ENCODE measurements at regions not wholly inside any gene's neighbourhood (a gene's known extent, or its start where the extent isn't known, plus 50 kb on each side); places are given as distances from the start of the nearest gene placed in this dataset.

DNA sequence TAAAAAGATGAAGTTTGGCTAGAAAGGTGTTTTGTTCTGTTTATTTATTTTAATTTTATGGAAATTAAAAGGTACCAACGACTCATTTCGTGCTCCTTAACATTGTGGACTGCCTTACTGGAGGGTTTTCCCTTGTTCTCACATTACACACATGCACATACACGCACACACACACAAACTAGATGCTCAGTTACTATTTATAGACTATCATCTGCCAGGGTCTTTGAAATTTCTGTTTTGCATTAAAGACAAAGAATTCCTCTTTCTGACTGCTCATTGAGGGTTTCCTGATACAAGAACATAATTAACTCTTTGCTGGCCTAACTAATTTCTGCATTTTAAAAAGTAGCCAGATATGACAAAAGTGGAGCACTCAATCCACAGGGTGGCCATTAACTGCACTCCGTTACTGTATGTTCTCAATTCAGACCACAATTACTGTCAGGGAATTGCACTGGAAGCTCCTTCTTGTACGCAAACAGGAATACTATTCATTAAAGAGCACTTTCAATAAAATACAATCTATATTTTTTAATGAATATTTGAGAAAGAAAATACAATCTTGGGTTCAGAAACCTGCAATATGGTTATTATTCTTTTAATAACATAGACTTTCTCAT is 366.9 kb upstream of the GALNT5 start:
- intact Hi-C loops (cut with micrococcal nuclease; ENCODE audit: unreplicated experiment) = loop anchor here (10.0 kb wide), 1 partner anchor 556 kb away; the partner anchor contains the start of gene NR4A2
- Histone ChIP-seq H3K4me1 (ENCODE audit: insufficient read depth, low read length) (0 out of 2 replicates have a peak, but pooled peaks cover 4% of the 10 kb centered on the region), H2AFZ (ENCODE audit: low read length) (no peak overlapping the region), H3K4me2 (ENCODE audit: low read depth, low read length) (no peak overlapping the region), H3K27ac (ENCODE audit: extremely low read length, insufficient read depth, low read length) (no peak overlapping the region), H3K9me3 (ENCODE audit: low read length) (no peaks in the 10 kb centered on the region), H3K4me3 (replicated peaks in 1 of 3; ENCODE audit: insufficient read depth in 1 of 3, low read depth in 2 of 3, low read length in 3 of 3) (no peak overlapping the region), H3K27me3 (ENCODE audit: control insufficient read depth in 1 of 2, insufficient read depth in 2 of 2, low read length in 2 of 2) (peaks cover 0 to 3% of the 10 kb centered on the region in 2 experiments; a peak in 1 of 5 replicates), H4K20me1 (ENCODE audit: insufficient read depth, low read length) (no peaks in the 10 kb centered on the region), H3K9ac (ENCODE audit: insufficient read depth, low read depth, low read length) (no peak overlapping the region), H3K36me3 (replicated peaks in 1 of 2; ENCODE audit: control insufficient read depth in 1 of 2, insufficient read depth in 2 of 2, low read length in 2 of 2) (no peaks in the 10 kb centered on the region), H3K79me2 (ENCODE audit: insufficient read depth, low read length) (no peaks in the 10 kb centered on the region)
- no TSS peak for BruUV-seq (replicated peaks)
- CTCF ChIA-PET (ENCODE audit: low intra/inter-chr PET ratio, low total read pairs) = no interaction called here
- DNase-seq (ENCODE audit: low spot score) (no peak), ATAC-seq (no peak), FAIRE-seq (no peak)
- TF ChIP-seq, protein P1, sequence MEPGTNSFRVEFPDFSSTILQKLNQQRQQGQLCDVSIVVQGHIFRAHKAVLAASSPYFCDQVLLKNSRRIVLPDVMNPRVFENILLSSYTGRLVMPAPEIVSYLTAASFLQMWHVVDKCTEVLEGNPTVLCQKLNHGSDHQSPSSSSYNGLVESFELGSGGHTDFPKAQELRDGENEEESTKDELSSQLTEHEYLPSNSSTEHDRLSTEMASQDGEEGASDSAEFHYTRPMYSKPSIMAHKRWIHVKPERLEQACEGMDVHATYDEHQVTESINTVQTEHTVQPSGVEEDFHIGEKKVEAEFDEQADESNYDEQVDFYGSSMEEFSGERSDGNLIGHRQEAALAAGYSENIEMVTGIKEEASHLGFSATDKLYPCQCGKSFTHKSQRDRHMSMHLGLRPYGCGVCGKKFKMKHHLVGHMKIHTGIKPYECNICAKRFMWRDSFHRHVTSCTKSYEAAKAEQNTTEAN (CRISPR knock-in tag; conservative IDR thresholded peaks at IDR 0.05) = no peak
- TF ChIP-seq ZKSCAN8 (CRISPR knock-in tag; IDR thresholded peaks at IDR 0.05; ENCODE audit: borderline replicate concordance) = no peak
- no peak for TF ChIP-seq ZNF329 (CRISPR knock-in tag; IDR thresholded peaks at IDR 0.05; ENCODE audit: low read depth)
- TF ChIP-seq FOXA1 (IDR thresholded peaks at IDR 0.05) = no peak
- TF ChIP-seq FOXA1 (CRISPR knock-in tag; IDR thresholded peaks at IDR 0.05) = no peak
- TF ChIP-seq PHB2 (IDR thresholded peaks at IDR 0.05; ENCODE audit: partially characterized antibody) = no peak
- TF ChIP-seq ZNF670 (CRISPR knock-in tag; IDR thresholded peaks at IDR 0.05; ENCODE audit: borderline replicate concordance) = no peak
- no peak for TF ChIP-seq SRSF4 (IDR thresholded peaks at IDR 0.05; ENCODE audit: low read depth, low read length, poor library complexity, severe bottlenecking)
- no peak for TF ChIP-seq ZNF558 (CRISPR knock-in tag; IDR thresholded peaks at IDR 0.05; ENCODE audit: borderline replicate concordance)
- no peak for TF ChIP-seq ZNF468 (CRISPR knock-in tag; IDR thresholded peaks at IDR 0.05)
- TF ChIP-seq NR2C2 (CRISPR knock-in tag; IDR thresholded peaks at IDR 0.05; ENCODE audit: borderline replicate concordance) = no peak
- TF ChIP-seq SOX13 (IDR thresholded peaks at IDR 0.05) = no peak
- TF ChIP-seq SOX13 (CRISPR knock-in tag; conservative IDR thresholded peaks at IDR 0.05 in 1 of 2, IDR thresholded peaks at IDR 0.05 in 1 of 2) = no peak
- TF ChIP-seq ZNF331 (CRISPR knock-in tag; IDR thresholded peaks at IDR 0.05) = no peak
- no peak for TF ChIP-seq PITX1 (CRISPR knock-in tag; IDR thresholded peaks at IDR 0.05)
- no peak for TF ChIP-seq SP5 (CRISPR knock-in tag; IDR thresholded peaks at IDR 0.05; ENCODE audit: borderline replicate concordance, low read depth)
- TF ChIP-seq, protein P2, sequence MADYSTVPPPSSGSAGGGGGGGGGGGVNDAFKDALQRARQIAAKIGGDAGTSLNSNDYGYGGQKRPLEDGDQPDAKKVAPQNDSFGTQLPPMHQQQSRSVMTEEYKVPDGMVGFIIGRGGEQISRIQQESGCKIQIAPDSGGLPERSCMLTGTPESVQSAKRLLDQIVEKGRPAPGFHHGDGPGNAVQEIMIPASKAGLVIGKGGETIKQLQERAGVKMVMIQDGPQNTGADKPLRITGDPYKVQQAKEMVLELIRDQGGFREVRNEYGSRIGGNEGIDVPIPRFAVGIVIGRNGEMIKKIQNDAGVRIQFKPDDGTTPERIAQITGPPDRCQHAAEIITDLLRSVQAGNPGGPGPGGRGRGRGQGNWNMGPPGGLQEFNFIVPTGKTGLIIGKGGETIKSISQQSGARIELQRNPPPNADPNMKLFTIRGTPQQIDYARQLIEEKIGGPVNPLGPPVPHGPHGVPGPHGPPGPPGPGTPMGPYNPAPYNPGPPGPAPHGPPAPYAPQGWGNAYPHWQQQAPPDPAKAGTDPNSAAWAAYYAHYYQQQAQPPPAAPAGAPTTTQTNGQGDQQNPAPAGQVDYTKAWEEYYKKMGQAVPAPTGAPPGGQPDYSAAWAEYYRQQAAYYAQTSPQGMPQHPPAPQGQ (CRISPR knock-in tag; IDR thresholded peaks at IDR 0.05; ENCODE audit: borderline replicate concordance) = no peak
- no peak for TF ChIP-seq ZBTB42 (CRISPR knock-in tag; IDR thresholded peaks at IDR 0.05)
- in situ Hi-C loops (cut with HindIII; ENCODE audit: extremely low pct_ligation_motif_present, low pct_unique_long_range_greater_than_20kb) = no loop called here
- POLR2A ChIA-PET = no interaction called here
- WGBS (ENCODE audit: low lambda C conversion rate) = 9% methylated on average over 5 of the region's 5 CpGs

All from HepG2 (cell line).